ENCODE measurements at regions not wholly inside any gene's neighbourhood (a gene's known extent, or its start where the extent isn't known, plus 50 kb on each side); places are given as distances from the start of the nearest gene placed in this dataset.
A peak's percentile ranks its signal among the peaks of the same experiment; 100 is the strongest.
"Not testable (repeated sequence)": the region's sequence is repeated elsewhere in the genome, so short reads cannot be mapped to it uniquely, and the experiment has no call there.

DNA sequence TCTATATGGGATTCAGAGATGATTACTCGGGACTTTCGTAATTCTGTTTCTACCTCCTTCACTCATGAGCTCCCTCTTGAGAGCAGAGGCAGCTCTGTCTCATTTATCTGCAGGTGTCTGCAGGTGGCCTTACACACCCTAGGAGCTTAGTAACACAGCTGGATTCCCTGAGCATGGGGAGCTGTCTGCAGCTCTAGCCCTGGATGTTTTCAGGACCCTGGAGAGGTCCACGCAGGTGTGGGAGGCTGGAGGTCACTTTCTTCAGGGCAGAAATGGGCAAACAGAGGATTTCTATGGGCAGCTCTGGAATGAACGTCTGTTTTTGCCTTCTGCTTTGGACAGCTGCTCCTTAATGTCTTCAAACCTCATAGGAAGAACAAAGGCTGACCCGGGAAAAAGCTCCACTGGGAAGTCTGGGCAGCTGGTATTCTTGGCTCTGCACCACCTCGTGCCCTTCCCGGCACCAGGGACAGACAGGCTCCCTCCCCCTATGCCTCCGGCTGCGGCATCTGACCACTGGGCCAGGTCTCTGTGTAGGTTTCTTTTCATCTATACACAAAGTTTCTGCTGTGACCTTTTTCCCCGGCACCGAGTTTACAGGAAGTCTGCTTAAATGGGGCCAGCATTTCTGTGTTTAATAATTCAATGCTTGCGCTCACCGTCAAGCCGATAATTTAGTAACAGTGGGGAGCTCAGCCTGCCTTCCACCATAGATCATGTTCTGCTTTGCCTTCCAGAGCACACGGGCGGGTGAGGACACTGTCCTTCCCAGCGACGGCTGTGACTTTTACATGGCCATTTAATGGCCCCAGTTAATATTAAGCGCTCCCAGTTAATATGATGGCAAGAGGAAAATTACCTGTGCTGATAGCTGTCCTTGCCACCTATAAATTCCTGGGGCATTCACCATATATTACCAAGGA is 320.2 kb upstream of the SFSWAP start:
- no peak overlapping the region for H3K4me3 ChIP-seq (ENCODE audit: insufficient read depth, low read length)
- H3K9me3 ChIP-seq (ENCODE audit: low read depth, low read length) = no peaks in the 10 kb centered on the region
- no peak overlapping the region for H2AFZ ChIP-seq (ENCODE audit: low read length)
- H3K27me3 ChIP-seq (ENCODE audit: insufficient read depth, low read length) = no peaks in the 10 kb centered on the region
- no peak overlapping the region for H3K4me2 ChIP-seq (ENCODE audit: insufficient read depth, low read length)
- H4K20me1 ChIP-seq (ENCODE audit: insufficient read depth, low read length) = no peaks in the 10 kb centered on the region
- H3K79me2 ChIP-seq (ENCODE audit: insufficient read depth, low read length) = no peaks in the 10 kb centered on the region
- no peaks in the 10 kb centered on the region for H3K36me3 ChIP-seq (ENCODE audit: insufficient read depth, low read length)
- peak; percentile 78 for DNase-seq (ENCODE audit: insufficient read length, low spot score, missing footprints)
- H3K4me1 ChIP-seq (ENCODE audit: insufficient read depth, low read length) = no peaks in the 10 kb centered on the region
- TF ChIP-seq, protein P1, sequence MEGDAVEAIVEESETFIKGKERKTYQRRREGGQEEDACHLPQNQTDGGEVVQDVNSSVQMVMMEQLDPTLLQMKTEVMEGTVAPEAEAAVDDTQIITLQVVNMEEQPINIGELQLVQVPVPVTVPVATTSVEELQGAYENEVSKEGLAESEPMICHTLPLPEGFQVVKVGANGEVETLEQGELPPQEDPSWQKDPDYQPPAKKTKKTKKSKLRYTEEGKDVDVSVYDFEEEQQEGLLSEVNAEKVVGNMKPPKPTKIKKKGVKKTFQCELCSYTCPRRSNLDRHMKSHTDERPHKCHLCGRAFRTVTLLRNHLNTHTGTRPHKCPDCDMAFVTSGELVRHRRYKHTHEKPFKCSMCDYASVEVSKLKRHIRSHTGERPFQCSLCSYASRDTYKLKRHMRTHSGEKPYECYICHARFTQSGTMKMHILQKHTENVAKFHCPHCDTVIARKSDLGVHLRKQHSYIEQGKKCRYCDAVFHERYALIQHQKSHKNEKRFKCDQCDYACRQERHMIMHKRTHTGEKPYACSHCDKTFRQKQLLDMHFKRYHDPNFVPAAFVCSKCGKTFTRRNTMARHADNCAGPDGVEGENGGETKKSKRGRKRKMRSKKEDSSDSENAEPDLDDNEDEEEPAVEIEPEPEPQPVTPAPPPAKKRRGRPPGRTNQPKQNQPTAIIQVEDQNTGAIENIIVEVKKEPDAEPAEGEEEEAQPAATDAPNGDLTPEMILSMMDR (IDR thresholded peaks at IDR 0.05; ENCODE audit: extremely low read depth, low read depth, low read length) = no peak
- H3K27ac ChIP-seq (ENCODE audit: low read depth, low read length) = no peak overlapping the region

DNA sequence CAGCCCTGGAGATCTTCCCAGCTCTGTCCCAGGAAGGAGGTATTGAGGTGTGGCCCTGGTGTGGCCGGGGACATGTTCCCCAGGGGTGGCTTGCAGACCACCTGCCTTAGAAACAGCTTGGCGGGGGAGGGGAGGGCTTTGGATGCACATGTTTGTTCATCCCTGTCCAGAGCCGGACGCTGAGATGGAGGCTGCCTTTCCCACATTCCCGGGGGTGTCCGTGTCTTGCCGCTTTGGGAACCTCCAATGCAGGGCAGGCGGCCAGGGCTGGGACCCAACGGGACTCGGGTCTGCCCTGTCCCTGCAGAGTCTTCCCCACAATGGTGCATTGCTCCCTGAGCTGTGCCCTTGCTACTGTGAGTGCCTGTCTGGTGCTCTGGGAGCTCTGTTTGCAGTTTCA is 319.5 kb upstream of the SFSWAP start:
- DNase-seq (ENCODE audit: insufficient read length, low spot score, missing footprints) = peak; percentile 66
- no peaks in the 10 kb centered on the region for H3K36me3 ChIP-seq (ENCODE audit: insufficient read depth, low read length)
- no peak overlapping the region for H3K27ac ChIP-seq (ENCODE audit: low read depth, low read length)
- H3K27me3 ChIP-seq (ENCODE audit: insufficient read depth, low read length) = no peaks in the 10 kb centered on the region
- no peaks in the 10 kb centered on the region for H3K9me3 ChIP-seq (ENCODE audit: low read depth, low read length)
- no peaks in the 10 kb centered on the region for H4K20me1 ChIP-seq (ENCODE audit: insufficient read depth, low read length)
- H3K4me2 ChIP-seq (ENCODE audit: insufficient read depth, low read length) = no peak overlapping the region
- no peak overlapping the region for H2AFZ ChIP-seq (ENCODE audit: low read length)
- TF ChIP-seq, protein P1 (IDR thresholded peaks at IDR 0.05; ENCODE audit: extremely low read depth, low read depth, low read length) = no peak
- H3K4me3 ChIP-seq (ENCODE audit: insufficient read depth, low read length) = no peak overlapping the region
- no peaks in the 10 kb centered on the region for H3K79me2 ChIP-seq (ENCODE audit: insufficient read depth, low read length)
- no peaks in the 10 kb centered on the region for H3K4me1 ChIP-seq (ENCODE audit: insufficient read depth, low read length)

DNA sequence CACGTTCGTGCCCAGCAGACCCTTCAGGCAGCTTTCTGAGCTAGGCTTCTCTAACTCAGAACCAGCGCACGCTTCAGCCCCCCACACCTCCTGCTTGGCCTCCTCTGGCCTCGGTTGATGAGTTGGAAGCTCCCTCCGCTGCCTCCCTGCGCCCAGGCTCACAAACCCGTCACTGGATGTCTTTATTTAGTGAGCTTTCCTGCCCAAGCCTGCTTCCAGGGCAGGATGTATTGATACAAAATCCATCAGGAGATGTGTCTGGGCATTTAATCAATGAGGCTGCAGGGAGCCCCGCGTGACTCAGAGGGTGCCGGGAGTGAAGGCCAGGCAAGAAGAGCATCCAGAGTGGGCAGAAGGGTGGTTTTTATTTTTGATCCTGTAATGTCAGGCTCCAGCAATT is 316.1 kb upstream of the SFSWAP start:
- H3K4me1 ChIP-seq (ENCODE audit: insufficient read depth, low read length); H3K27ac ChIP-seq (ENCODE audit: low read depth, low read length); H3K9me3 ChIP-seq (ENCODE audit: low read depth, low read length); H3K4me2 ChIP-seq (ENCODE audit: insufficient read depth, low read length); H3K4me3 ChIP-seq (ENCODE audit: insufficient read depth, low read length); H2AFZ ChIP-seq (ENCODE audit: low read length); H4K20me1 ChIP-seq (ENCODE audit: insufficient read depth, low read length); H3K27me3 ChIP-seq (ENCODE audit: insufficient read depth, low read length); H3K79me2 ChIP-seq (ENCODE audit: insufficient read depth, low read length); DNase-seq (ENCODE audit: insufficient read length, low spot score, missing footprints); H3K36me3 ChIP-seq (ENCODE audit: insufficient read depth, low read length): not testable (repeated sequence)

- not testable (repeated sequence) for H3K4me1 ChIP-seq (ENCODE audit: insufficient read depth, low read length); H4K20me1 ChIP-seq (ENCODE audit: insufficient read depth, low read length); H3K27ac ChIP-seq (ENCODE audit: low read depth, low read length); H3K4me2 ChIP-seq (ENCODE audit: insufficient read depth, low read length); H3K9me3 ChIP-seq (ENCODE audit: low read depth, low read length); H3K79me2 ChIP-seq (ENCODE audit: insufficient read depth, low read length); H3K27me3 ChIP-seq (ENCODE audit: insufficient read depth, low read length); H2AFZ ChIP-seq (ENCODE audit: low read length); DNase-seq (ENCODE audit: insufficient read length, low spot score, missing footprints); H3K36me3 ChIP-seq (ENCODE audit: insufficient read depth, low read length); H3K4me3 ChIP-seq (ENCODE audit: insufficient read depth, low read length)
These were observed 315.6 kb upstream of the SFSWAP start for GRCh38 chr12:131395209-131395684.

DNA sequence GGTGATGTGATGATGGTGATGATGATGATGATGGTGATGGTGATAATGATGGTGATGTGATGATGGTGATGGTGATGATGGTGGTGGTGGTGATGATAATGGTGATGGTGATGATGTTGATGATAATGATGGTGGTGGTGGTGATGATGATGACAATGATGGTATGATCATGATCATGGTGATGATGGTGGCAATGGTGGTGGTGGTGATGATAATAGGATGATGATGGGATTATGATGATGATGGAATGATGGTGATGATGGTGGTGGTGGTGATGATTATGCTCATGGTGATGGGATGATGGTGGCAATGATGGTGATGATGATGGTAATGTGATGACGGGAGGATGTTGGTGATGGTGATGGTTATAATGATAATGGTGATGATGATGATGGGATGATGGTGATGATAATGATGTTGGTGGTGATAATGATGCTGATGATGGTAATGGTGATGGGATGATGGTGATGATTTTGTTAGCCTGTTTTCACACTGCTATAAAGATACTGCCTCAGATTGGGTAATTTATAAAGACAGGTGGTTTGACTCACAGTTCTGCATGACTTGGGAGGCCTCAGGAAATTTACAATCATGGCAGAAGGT is 314.8 kb upstream of the SFSWAP start:
- no peaks in the 10 kb centered on the region for H3K27me3 ChIP-seq (ENCODE audit: insufficient read depth, low read length)
- H3K27ac ChIP-seq (ENCODE audit: low read depth, low read length) = no peak overlapping the region
- no peaks in the 10 kb centered on the region for H3K36me3 ChIP-seq (ENCODE audit: insufficient read depth, low read length)
- H4K20me1 ChIP-seq (ENCODE audit: insufficient read depth, low read length) = no peaks in the 10 kb centered on the region
- H3K79me2 ChIP-seq (ENCODE audit: insufficient read depth, low read length) = no peaks in the 10 kb centered on the region
- peaks cover 3% of the 10 kb centered on the region for H3K9me3 ChIP-seq (ENCODE audit: low read depth, low read length)
- no peak overlapping the region for H2AFZ ChIP-seq (ENCODE audit: low read length)
- TF ChIP-seq, protein P1 (IDR thresholded peaks at IDR 0.05; ENCODE audit: extremely low read depth, low read depth, low read length) = no peak
- H3K4me1 ChIP-seq (ENCODE audit: insufficient read depth, low read length) = no peaks in the 10 kb centered on the region
- no peak overlapping the region for H3K4me3 ChIP-seq (ENCODE audit: insufficient read depth, low read length)
- H3K4me2 ChIP-seq (ENCODE audit: insufficient read depth, low read length) = no peak overlapping the region
- DNase-seq (ENCODE audit: insufficient read length, low spot score, missing footprints) = no peak

Data from osteoblast (primary cell).